ENCODE measurements at regions not wholly inside any gene's neighbourhood (a gene's known extent, or its start where the extent isn't known, plus 50 kb on each side); places are given as distances from the start of the nearest gene placed in this dataset.
"Not testable (repeated sequence)": the region's sequence is repeated elsewhere in the genome, so short reads cannot be mapped to it uniquely, and the experiment has no call there.

- DNase-seq, result no peak
These were observed 54.4 kb upstream of the GRIP1 start for GRCh38 chr12:66733321-66733720.

DNA sequence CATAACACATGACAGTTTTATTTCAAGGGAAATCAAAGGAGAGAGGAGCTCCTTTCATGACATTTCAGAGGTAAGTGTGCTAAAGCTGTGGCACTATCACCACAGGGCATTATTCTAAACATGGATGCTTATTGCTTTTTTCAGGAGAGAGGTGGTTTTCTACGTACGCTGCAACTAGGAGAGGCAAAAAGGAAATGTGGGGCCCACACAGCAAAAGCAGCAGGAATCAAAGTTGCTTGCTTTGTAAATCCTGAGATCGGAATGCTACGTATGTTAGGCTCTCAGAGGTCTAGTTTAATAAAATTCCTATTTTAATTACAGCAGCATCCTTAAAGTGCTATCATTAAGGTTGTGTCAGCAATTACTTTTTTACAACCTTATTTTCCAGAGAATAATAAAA lies 55.0 kb upstream of the GRIP1 start:
- no peak for DNase-seq

- DNase-seq, result no peak
These were observed 56.4 kb upstream of the GRIP1 start for GRCh38 chr12:66735275-66735674.

DNA sequence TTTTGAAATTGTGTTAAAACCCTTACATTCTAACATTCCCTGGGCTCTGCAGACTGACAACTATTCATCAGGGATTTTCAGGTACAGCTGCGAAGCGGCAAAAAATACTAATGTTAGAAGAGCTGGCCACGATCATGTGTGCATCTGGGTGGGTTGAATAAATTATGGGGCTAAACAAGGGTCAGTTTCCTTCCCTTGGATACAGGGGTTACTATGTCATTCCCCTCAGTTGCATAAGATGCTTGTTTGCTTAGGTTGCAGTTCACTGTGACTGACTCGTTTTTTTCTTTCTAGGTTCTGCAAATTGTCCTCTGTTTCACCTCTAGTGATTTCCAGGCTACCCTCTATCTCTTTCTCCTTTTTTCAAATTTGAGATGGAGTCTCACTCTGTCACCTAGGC lies 58.1 kb upstream of the GRIP1 start:
- DNase-seq, result no peak

- DNase-seq, result no peak
These were observed 60.4 kb upstream of the GRIP1 start for GRCh38 chr12:66739266-66739665.

GRCh38 chr12:66739940-66740651 lies 61.2 kb upstream of the GRIP1 start:
- no peak for DNase-seq

DNA sequence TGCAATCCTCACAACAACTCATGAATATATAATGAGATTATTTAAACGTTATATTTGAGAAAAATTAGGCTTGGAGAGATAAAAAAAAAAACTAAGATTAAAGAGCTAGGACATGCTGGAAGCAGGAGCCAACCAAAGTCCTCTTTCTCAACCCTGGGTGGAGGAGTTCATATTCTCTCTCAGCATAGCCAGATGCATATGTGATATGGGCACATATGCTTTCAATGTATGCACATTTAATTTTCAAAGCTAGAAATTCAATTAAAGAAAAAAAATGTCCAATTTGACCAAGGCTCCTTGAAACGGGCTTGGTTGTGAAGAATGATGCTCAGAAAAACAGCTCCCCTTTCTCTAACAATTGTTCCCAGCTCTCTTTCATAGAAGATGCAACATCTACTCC lies 61.9 kb upstream of the GRIP1 start:
- DNase-seq, result no peak

GRCh38 chr12:66741919-66742318 lies 63.0 kb upstream of the GRIP1 start:
- no peak for DNase-seq

GRCh38 chr12:66742508-66743367 lies 63.9 kb upstream of the GRIP1 start:
- DNase-seq, result no peak

- DNase-seq, result no peak
These were observed 65.6 kb upstream of the GRIP1 start for GRCh38 chr12:66744461-66744860.

DNA sequence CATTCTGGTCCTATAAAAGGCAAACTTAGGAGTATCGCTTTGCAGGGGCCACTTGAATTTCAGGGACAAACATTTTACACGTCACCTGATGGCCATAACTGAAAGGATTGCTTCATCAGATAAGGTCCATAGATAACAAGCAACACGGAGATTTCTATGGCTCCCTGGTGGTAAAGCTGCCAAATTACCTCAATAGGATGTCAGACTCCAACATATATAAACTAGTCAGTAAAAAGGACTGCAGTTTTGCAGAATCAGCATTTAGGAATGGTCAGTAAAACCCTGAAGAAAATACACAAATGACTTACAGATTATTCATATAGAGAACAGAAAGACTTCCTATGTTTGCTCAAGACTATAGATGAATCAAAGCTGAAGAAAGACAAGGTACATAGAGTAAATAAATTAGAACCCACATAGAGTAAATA lies 66.1 kb upstream of the GRIP1 start:
- DNase-seq, result peak; percentile 21

GRCh38 chr12:66746489-66747201 lies 67.8 kb upstream of the GRIP1 start:
- DNase-seq, result no peak

- peak; percentile 19 for DNase-seq
These were observed 72.7 kb upstream of the GRIP1 start for GRCh38 chr12:66751432-66752113.

GRCh38 chr12:66753810-66754209 lies 74.9 kb upstream of the GRIP1 start:
- DNase-seq, result no peak

- DNase-seq, result peak; percentile 12
These were observed 77.0 kb upstream of the GRIP1 start for GRCh38 chr12:66755727-66756395.

GRCh38 chr12:66756631-66757030 lies 77.8 kb upstream of the GRIP1 start:
- DNase-seq, result no peak

DNA sequence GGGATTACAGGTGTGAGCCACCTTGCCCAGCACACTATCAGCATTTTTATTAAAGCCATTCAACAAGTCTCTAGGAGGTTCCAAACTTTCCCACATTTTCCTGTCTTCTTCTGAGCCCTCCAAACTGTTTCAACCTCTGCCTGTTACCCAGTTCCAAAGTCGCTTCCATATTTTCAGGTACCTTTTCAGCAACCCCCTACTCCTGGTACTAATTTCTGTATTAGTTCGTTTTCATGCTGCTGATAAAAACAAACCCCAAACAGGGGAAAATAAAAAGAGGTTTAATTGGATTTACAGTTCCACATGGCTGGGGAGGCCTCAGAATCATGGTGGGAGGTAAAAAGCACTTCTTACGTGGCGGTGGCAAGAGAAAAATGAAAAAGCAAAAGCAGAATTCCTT lies 81.2 kb upstream of the GRIP1 start:
- not testable (repeated sequence) for DNase-seq

DNA sequence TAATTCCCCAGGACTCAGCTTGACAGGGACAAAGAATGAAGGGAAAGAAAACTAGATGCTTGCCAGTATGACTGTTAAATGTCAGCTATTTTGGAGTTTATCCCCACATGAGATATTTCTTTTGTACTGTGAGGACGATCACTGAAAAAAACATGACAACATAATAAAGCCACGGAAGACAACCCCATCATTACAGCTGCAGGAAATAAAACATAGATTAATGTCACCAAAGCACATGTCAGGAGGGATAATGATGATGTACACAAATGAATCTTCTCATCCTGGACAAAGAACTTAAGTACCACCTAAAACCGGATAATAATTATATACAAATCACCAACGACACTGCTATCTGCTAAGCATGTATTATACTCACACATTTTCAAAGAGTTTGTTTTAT lies 84.6 kb upstream of the GRIP1 start:
- no peak for DNase-seq

DNA sequence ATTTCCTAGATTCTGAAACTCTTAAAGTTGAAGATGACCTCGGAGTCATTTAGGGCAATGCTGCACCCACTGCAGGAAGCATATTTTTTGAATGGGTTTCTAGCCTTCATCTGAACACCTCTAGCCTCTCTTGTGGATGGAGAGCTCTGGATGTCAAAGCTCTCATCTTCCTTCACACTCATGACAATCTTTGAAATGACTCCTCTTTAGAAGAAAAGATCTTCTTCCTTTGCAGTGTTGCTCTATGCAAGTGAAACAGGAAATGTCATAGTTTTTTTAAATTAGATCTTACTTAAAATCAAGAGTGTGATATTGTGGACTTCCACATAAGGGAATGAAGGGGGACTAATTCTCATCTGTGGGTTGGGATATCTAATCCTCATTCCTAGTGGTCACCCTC lies 86.3 kb upstream of the GRIP1 start:
- no peak for DNase-seq

DNA sequence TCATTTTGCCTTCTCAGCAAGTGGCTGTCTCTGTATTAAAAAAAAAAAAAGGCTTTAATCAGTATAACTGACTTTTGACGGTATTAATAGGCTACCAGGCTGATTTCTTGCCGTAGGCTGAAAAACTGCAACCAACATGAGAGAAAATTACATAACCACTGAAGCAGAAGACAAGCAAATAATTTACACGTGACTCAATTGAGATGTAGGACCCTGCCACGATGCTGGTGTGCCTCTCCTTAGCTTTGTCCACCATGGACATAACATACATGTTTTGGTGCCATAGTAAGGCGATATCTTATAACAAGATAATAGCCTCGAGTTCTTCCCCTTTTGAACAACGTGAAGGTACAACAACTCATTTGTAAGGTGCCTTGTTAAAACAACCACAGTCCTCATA lies 88.7 kb upstream of the GRIP1 start:
- no peak for DNase-seq

DNA sequence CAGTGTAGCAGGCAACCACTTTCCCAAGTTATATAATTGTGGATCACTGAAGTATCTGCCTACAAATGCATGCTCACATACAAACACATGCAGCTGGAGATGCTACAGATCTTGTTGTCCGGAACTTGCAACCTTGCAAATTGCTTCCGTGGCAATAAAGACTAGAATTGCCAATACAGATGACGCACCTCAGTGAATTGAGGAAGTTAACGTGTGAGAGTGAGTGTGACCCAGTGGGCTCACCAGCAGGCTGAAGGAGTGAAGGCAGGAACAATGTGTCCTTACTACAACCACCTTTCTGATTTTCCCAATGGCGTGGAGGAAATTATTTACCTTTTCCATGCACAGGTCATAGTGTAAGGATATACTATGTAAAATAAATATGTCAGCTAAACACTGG lies 89.4 kb upstream of the GRIP1 start:
- no peak for DNase-seq

DNA sequence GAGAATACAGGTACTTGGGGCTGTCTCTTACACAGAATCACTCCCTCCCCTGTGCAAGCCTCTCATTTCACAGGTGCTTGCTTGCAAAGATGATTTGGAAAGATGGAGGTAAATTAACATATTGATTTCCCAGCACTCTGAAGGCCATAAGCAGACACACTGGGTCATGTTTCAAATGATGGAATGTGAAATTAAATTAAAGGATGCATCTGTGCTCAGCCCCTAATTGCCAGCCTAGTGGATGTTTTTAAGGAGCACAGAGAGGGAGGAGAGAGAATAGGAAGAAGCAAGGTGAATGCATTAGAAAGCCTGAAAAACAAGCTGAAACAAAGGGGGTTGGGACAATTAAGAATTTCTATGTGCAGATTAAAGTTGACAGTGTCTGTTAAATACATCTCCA lies 96.1 kb upstream of the GRIP1 start:
- no peak for DNase-seq

DNA sequence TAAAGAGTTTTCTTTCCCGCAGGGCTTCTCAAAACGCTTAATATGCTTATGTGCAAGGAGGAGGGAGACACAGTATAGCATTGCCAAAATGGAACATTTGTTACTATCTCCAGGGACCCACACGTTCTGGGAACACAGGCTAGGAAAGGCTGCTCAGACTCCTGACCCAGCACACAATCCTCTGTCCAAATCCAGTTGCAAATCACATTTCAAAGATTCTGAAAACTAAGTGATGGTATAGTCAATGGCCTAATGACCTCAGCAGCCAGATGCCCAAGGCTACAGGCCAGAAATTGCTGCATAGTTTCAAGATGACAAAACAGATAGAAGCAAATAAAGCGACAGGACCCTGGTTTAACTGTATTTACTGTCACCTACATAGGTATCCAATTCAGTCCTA lies 97.0 kb upstream of the GRIP1 start:
- no peak for DNase-seq
